ENCODE measurements at regions not wholly inside any gene's neighbourhood (a gene's known extent, or its start where the extent isn't known, plus 50 kb on each side); places are given as distances from the start of the nearest gene placed in this dataset.

DNA sequence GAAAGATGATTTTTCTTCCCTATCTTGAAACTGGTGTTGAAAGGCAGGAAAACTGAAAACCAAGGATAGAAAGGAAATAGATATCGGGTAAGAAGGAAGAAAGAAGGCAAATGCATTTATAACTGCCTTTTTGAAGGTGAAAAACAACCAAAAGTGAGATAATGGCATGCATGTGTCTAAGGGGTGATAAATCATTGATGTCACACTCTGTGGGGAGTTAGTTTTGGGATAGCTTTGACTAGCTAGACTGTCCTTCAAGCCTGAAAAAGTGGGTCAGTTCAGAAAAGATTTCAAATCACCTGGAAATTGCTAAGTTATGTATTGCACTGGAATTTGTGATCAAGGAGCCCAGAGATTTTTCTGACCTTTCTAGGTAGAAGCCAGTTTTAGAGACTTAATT is 142.2 kb upstream of the UMPS start:
- H3K27ac ChIP-seq = no peak overlapping the region
- TF ChIP-seq POLR2A (IDR thresholded peaks at IDR 0.05) = no peak
- TF ChIP-seq, protein P1, sequence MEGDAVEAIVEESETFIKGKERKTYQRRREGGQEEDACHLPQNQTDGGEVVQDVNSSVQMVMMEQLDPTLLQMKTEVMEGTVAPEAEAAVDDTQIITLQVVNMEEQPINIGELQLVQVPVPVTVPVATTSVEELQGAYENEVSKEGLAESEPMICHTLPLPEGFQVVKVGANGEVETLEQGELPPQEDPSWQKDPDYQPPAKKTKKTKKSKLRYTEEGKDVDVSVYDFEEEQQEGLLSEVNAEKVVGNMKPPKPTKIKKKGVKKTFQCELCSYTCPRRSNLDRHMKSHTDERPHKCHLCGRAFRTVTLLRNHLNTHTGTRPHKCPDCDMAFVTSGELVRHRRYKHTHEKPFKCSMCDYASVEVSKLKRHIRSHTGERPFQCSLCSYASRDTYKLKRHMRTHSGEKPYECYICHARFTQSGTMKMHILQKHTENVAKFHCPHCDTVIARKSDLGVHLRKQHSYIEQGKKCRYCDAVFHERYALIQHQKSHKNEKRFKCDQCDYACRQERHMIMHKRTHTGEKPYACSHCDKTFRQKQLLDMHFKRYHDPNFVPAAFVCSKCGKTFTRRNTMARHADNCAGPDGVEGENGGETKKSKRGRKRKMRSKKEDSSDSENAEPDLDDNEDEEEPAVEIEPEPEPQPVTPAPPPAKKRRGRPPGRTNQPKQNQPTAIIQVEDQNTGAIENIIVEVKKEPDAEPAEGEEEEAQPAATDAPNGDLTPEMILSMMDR (IDR thresholded peaks at IDR 0.05) = no peak
- peaks cover 0 to 14% (median 2%) of the 10 kb centered on the region in 4 donors for H3K4me1 ChIP-seq
- H3K4me3 ChIP-seq = no peak overlapping the region
- no peaks in the 10 kb centered on the region for H3K9me3 ChIP-seq
- DNase-seq = no peak
- H3K36me3 ChIP-seq = no peaks in the 10 kb centered on the region
- H3K27me3 ChIP-seq = no peaks in the 10 kb centered on the region

GRCh38 chr3:124588794-124589193 is 141.5 kb upstream of the UMPS start:
- Histone ChIP-seq H3K27ac (no peak overlapping the region), H3K36me3 (no peaks in the 10 kb centered on the region), H3K4me3 (no peak overlapping the region), H3K4me1 (peaks cover 0 to 20% (median 2%) of the 10 kb centered on the region in 4 donors), H3K27me3 (no peaks in the 10 kb centered on the region), H3K9me3 (no peaks in the 10 kb centered on the region)
- no peak for TF ChIP-seq POLR2A (IDR thresholded peaks at IDR 0.05)
- TF ChIP-seq, protein P1 (IDR thresholded peaks at IDR 0.05) = no peak
- DNase-seq = no peak

DNA sequence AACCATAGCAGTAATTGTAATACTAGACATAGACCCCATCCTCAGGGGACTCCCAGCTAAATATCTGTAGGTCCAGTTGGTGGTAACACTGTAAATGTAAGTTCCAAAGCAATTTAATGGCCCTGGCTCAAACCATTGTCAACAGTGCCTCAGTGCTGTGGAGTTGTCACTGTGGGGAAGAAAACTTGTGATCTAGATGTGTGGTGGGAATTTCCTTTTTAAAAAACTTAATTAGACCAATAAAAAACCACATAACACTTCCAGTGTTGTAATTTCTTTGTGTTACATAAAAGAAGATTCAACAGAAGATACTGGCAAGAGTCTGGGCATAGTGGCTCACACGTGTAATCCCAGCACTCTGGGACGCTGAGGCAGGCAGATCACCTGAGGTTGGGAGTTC is 138.6 kb upstream of the UMPS start:
- Histone ChIP-seq H3K4me3 (no peak overlapping the region), H3K9me3 (no peaks in the 10 kb centered on the region), H3K4me1 (peaks cover 0 to 11% (median 0%) of the 10 kb centered on the region in 4 donors), H3K27me3 (no peaks in the 10 kb centered on the region), H3K27ac (no peak overlapping the region), H3K36me3 (no peaks in the 10 kb centered on the region)
- TF ChIP-seq POLR2A (IDR thresholded peaks at IDR 0.05) = no peak
- TF ChIP-seq, protein P1 (IDR thresholded peaks at IDR 0.05) = no peak
- no peak for DNase-seq

DNA sequence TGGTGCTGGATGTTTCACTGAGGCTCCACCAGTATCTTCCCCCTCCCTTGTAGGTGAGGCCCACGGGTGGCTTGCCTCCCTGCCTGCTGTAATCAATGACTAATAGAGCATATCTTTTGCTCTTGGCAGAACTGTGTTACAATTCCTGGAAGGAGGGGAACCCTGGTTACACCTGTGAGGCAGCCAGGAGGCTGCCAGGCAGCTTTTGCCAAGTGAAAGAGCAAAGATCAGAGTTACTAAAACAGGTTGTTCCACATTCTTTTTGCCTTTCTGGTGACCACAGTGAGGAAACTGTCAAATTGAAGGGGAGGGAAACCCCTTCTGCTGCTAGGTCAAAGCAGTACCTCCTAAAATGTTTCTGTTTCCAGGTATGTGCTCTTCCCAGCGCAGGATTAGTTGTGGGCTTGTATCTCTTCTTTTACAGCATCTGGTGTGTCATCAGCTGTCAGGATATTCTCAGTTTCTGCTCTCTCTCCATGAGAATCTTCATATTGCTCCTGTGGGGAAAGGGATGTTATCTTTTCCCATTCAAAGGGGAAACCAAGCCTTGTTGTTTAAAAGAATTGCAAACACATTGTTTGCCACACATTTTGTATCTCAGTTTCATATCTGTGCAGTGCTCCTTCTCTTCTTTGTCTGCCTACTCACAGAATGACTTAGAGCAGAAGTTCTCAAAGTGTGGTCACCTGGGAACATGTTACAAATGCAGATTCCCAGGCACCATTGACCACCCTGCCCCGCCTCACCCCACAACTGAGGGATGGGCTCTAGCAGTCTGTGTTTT is 137.4 kb upstream of the UMPS start:
- peaks cover 0 to 11% (median 0%) of the 10 kb centered on the region in 4 donors for H3K4me1 ChIP-seq
- no peak for TF ChIP-seq POLR2A (IDR thresholded peaks at IDR 0.05)
- TF ChIP-seq, protein P1 (IDR thresholded peaks at IDR 0.05) = no peak
- no peaks in the 10 kb centered on the region for H3K27me3 ChIP-seq
- H3K9me3 ChIP-seq = no peaks in the 10 kb centered on the region
- H3K4me3 ChIP-seq = no peak overlapping the region
- H3K27ac ChIP-seq = peak overlapping the region in 2 of 4 donors; percentile 36 to 65
- DNase-seq = peak in 2 of 3 donors; percentile 55 to 70
- no peaks in the 10 kb centered on the region for H3K36me3 ChIP-seq

GRCh38 chr3:124593442-124593829 is 136.8 kb upstream of the UMPS start:
- DNase-seq = no peak
- H3K4me1 ChIP-seq = peaks cover 0 to 11% (median 0%) of the 10 kb centered on the region in 4 donors
- H3K4me3 ChIP-seq = no peak overlapping the region
- no peaks in the 10 kb centered on the region for H3K9me3 ChIP-seq
- H3K36me3 ChIP-seq = no peaks in the 10 kb centered on the region
- H3K27ac ChIP-seq = peak overlapping the region in 1 of 4 donors; percentile 65
- TF ChIP-seq, protein P1 (IDR thresholded peaks at IDR 0.05) = no peak
- no peak for TF ChIP-seq POLR2A (IDR thresholded peaks at IDR 0.05)
- H3K27me3 ChIP-seq = no peaks in the 10 kb centered on the region

All from Peyer's patch (tissue), 4 donors.